GM12878 (cell line): ENCODE measurements at regions not wholly inside any gene's neighbourhood (a gene's known extent, or its start where the extent isn't known, plus 50 kb on each side); places are given as distances from the start of the nearest gene placed in this dataset.

Source experiments
- ATAC-seq: fragments of 200-7000 bp; cut with Tn5 transposase; 3 replicates; pipeline ENCODE4 v1.9.1; 2020; ENCODE audit warnings: mild to moderate bottlenecking, moderate library complexity
- BruUV-seq: library from RNA; stranded (reverse); fragments of 400-500 nt; replicated peaks from 2 replicates; lab custom pipeline; 2021; lab: Mats Ljungman, UMichigan
- CTCF ChIA-PET: fragments of 300-600 bp; sonication (Branson Sonifier 250); formaldehyde crosslinking; extraction: SDS; loops from one replicate; lab custom pipeline; 2021; ENCODE audit warnings: inconsistent platforms; lab: Yijun Ruan, JAX
- POLR2A ChIA-PET: fragments of 350-600 bp; formaldehyde crosslinking; extraction: SDS; loops from one replicate; lab custom pipeline; 2021; ENCODE audit warnings: inconsistent platforms; lab: Charles Lee
- RAD21 ChIA-PET: fragments of 300-600 bp; sonication (Branson Sonifier 250); formaldehyde crosslinking; loops from one replicate; lab custom pipeline; 2023; ENCODE audit warnings: antibody characterized with exemption; ENCODE audit not compliant: unreplicated experiment; lab: Charles Lee
- SMC1A ChIA-PET: fragments of 300-600 bp; sonication (Branson Sonifier 250); formaldehyde crosslinking; loops from one replicate; lab custom pipeline; 2023; ENCODE audit not compliant: unreplicated experiment, uncharacterized antibody; lab: Charles Lee
- DNase-seq: peaks from one replicate; pipeline ENCODE4 v3.0.0-alpha.2; 2011; ENCODE audit warnings: low read depth, low spot score
- FAIRE-seq: peaks from 3 replicates; lab custom pipeline; 2011; peaks lifted over from hg19 to GRCh38; lab: Jason Lieb, UNC
- H2AFZ ChIP-seq: 2 replicates; pipeline ENCODE4 v1.6.0; 2011; ENCODE audit warnings: low read depth, low read length, control low read depth; ENCODE audit not compliant: control insufficient read depth
- H3K27ac ChIP-seq: 2 replicates; pipeline ENCODE4 v1.5.1; 2011; ENCODE audit warnings: control low read depth; ENCODE audit not compliant: control insufficient read depth, insufficient read depth
- H3K27me3 ChIP-seq, 2 experiments: replicated peaks in 1 of 2; 2 replicates each; pipeline versions ENCODE4 v1.6.0 to v1.6.1; 2011; ENCODE audit warnings: low read length in 1 of 2; ENCODE audit not compliant: control insufficient read depth in 2 of 2, insufficient read depth in 2 of 2
- H3K36me3 ChIP-seq, 2 experiments: 2 replicates each; pipeline ENCODE4 v1.5.1; 2011; ENCODE audit warnings: low read length in 1 of 2; ENCODE audit not compliant: control insufficient read depth in 2 of 2, insufficient read depth in 2 of 2
- H3K4me1 ChIP-seq: 2 replicates; pipeline ENCODE4 v1.6.1; 2011; ENCODE audit warnings: mild to moderate bottlenecking, low read length, moderate library complexity, mixed read lengths; ENCODE audit not compliant: control insufficient read depth, insufficient read depth
- H3K4me2 ChIP-seq: 2 replicates; pipeline ENCODE4 v1.6.0; 2011; ENCODE audit warnings: control low read depth; ENCODE audit not compliant: control insufficient read depth, insufficient read depth
- H3K4me3 ChIP-seq: fragments of 200-600 bp; sonication (generic); 2 replicates; pipeline ENCODE4 v1.5.1; 2016
- H3K79me2 ChIP-seq: 2 replicates; pipeline ENCODE4 v1.6.0; 2011; ENCODE audit warnings: low read length; ENCODE audit not compliant: control insufficient read depth, insufficient read depth
- H3K9ac ChIP-seq: 2 replicates; pipeline ENCODE4 v1.8.0; 2011; ENCODE audit warnings: low read length, control low read depth, mixed read lengths; ENCODE audit not compliant: control insufficient read depth, insufficient read depth
- H3K9me3 ChIP-seq: replicated peaks from 3 replicates; pipeline ENCODE4 v1.5.1; 2011; ENCODE audit warnings: mild to moderate bottlenecking, low read length; ENCODE audit not compliant: control insufficient read depth, insufficient read depth
- H4K20me1 ChIP-seq: 2 replicates; pipeline ENCODE4 v1.6.0; 2011; ENCODE audit not compliant: control insufficient read depth, insufficient read depth
- CBFB ChIP-seq: IDR thresholded peaks from 2 replicates; pipeline ENCODE4 v1.6.1; 2016; ENCODE audit warnings: antibody characterized with exemption, low read depth
- IRF3 ChIP-seq: fragments of 450-650 bp; IDR thresholded peaks from 2 replicates; pipeline ENCODE4 v1.6.1; 2014; ENCODE audit warnings: mild to moderate bottlenecking
- NR2F1 ChIP-seq: fragments of 450-650 bp; conservative IDR thresholded peaks from 2 replicates; pipeline ENCODE4 v1.6.1; 2017; ENCODE audit warnings: mild to moderate bottlenecking
- PRDM15 ChIP-seq: fragments of 450-650 bp; formaldehyde crosslinking; IDR thresholded peaks from 2 replicates; pipeline ENCODE4 v1.4.0; 2020; ENCODE audit warnings: mild to moderate bottlenecking, moderate library complexity
- SIX5 ChIP-seq: IDR thresholded peaks from 2 replicates; pipeline ENCODE4 v1.6.1; 2011; ENCODE audit warnings: mild to moderate bottlenecking, low read depth, low read length, moderate library complexity; ENCODE audit not compliant: severe bottlenecking
- WGBS: methylation state at CpG from one replicate; pipeline ENCODE4 v1.1.6; 2016; ENCODE audit warnings: low lambda C conversion rate; ENCODE audit not compliant: insufficient replicate concordance, insufficient coverage; ENCODE audit errors: missing lambda C conversion rate; 5-methylcytosine and 5-hydroxymethylcytosine counted together
- in situ Hi-C: fragments of 300-500 bp; cut with MboI; formaldehyde crosslinking; loops from 9 replicates; pipeline ENCODE4 v1.14.3; 2018; ENCODE audit warnings: mixed read lengths
- intact Hi-C: fragments of 100-400 bp; cut with micrococcal nuclease; formaldehyde crosslinking; loops from one replicate; pipeline ENCODE4 v1.14.2; 2022; ENCODE audit not compliant: unreplicated experiment

- no peak for TF ChIP-seq PRDM15 (CRISPR knock-in tag)
These were observed 137.9 kb downstream of the CDH26 start (continued) for GRCh38 chr20:60096166-60096565.

GRCh38 chr20:60097285-60097684 lies 139.1 kb downstream of the CDH26 start:
- no peak overlapping the region for H2AFZ ChIP-seq
- no peak overlapping the region for H3K27ac ChIP-seq
- TF ChIP-seq CBFB (no peak), NR2F1 (no peak), IRF3 (no peak), PRDM15 (CRISPR knock-in tag) (no peak), SIX5 (no peak)
- FAIRE-seq: no peak
- DNase-seq: no peak
- H3K9me3 ChIP-seq: no peaks in the 10 kb centered on the region
- in situ Hi-C loops: no loop called here
- SMC1A ChIA-PET: no interaction called here
- intact Hi-C loops: no loop called here
- BruUV-seq: no TSS peak
- H3K4me3 ChIP-seq: no peak overlapping the region
- H3K9ac ChIP-seq: no peak overlapping the region
- no peaks in the 10 kb centered on the region for H4K20me1 ChIP-seq
- POLR2A ChIA-PET: no interaction called here
- no peaks in the 10 kb centered on the region for H3K36me3 ChIP-seq
- no peaks in the 10 kb centered on the region for H3K79me2 ChIP-seq
- CTCF ChIA-PET: no interaction called here
- ATAC-seq: no peak
- RAD21 ChIA-PET: no interaction called here
- no peaks in the 10 kb centered on the region for H3K27me3 ChIP-seq
- WGBS: 12% methylated on average over 4 of the region's 4 CpGs
- no peak overlapping the region for H3K4me2 ChIP-seq
- H3K4me1 ChIP-seq: no peaks in the 10 kb centered on the region
